Transverse colon (tissue), 3 donors: ENCODE measurements at regions not wholly inside any gene's neighbourhood (a gene's known extent, or its start where the extent isn't known, plus 50 kb on each side); places are given as distances from the start of the nearest gene placed in this dataset.
A peak's percentile ranks its signal among the peaks of the same experiment; 100 is the strongest.

Experiments used
- CTCF ChIP-seq, 5 experiments: fragments of 200-600 bp in 3 of 5; fragments of 450-650 bp in 2 of 5; sonication (generic) in 3 of 5; IDR thresholded peaks; 1 replicate in 2 of 5; 2 replicates in 3 of 5; pipeline ENCODE4 v1.5.1; 2016 to 2017; ENCODE audit warnings: antibody characterized with exemption in 5 of 5, inconsistent platforms in 3 of 5, mild to moderate bottlenecking in 2 of 5, moderate library complexity in 1 of 5
- POLR2A ChIP-seq: fragments of 450-650 bp; IDR thresholded peaks from one replicate; pipeline ENCODE4 v1.6.1; 2016; ENCODE audit warnings: antibody characterized with exemption, mild to moderate bottlenecking, moderate library complexity

- TF ChIP-seq CTCF (IDR thresholded peaks at IDR 0.05), result peak; percentile 93 to 98 (median 98)
- no peak for TF ChIP-seq POLR2A
Measured at GRCh38 chr7:101688183-101688831, 59.2 kb upstream of the MYL10 start.
